NB4 (cell line): ENCODE measurements at regions not wholly inside any gene's neighbourhood (a gene's known extent, or its start where the extent isn't known, plus 50 kb on each side); places are given as distances from the start of the nearest gene placed in this dataset.

Experiments used
- DNase-seq: peaks from one replicate; pipeline ENCODE4 v3.0.0; 2010; ENCODE audit warnings: low read depth
- H3K4me3 ChIP-seq: one replicate; pipeline ENCODE4 v1.5.1; 2011; ENCODE audit warnings: mild to moderate bottlenecking, low read depth, low read length, moderate library complexity
- CTCF ChIP-seq: IDR thresholded peaks from one replicate; pipeline ENCODE4 v1.5.1; 2012; ENCODE audit warnings: low read depth, low read length
- MAX ChIP-seq: IDR thresholded peaks from 2 replicates; pipeline ENCODE4 v1.6.1; 2011; ENCODE audit warnings: low read depth, low read length
- MYC ChIP-seq: IDR thresholded peaks from 2 replicates; pipeline ENCODE4 v1.6.1; 2011; ENCODE audit warnings: low read depth, low read length
- POLR2A ChIP-seq: IDR thresholded peaks from 2 replicates; pipeline ENCODE4 v1.6.1; 2011; ENCODE audit warnings: mild to moderate bottlenecking; ENCODE audit not compliant: insufficient read length; ENCODE audit errors: extremely low read depth

- no peak overlapping the region for H3K4me3 ChIP-seq
- TF ChIP-seq CTCF (no peak), MAX (no peak), MYC (no peak), POLR2A (no peak)
- no peak for DNase-seq
Observed at GRCh38 chr19:32232449-32232848, 113.0 kb upstream of the ZNF507 start.

DNA sequence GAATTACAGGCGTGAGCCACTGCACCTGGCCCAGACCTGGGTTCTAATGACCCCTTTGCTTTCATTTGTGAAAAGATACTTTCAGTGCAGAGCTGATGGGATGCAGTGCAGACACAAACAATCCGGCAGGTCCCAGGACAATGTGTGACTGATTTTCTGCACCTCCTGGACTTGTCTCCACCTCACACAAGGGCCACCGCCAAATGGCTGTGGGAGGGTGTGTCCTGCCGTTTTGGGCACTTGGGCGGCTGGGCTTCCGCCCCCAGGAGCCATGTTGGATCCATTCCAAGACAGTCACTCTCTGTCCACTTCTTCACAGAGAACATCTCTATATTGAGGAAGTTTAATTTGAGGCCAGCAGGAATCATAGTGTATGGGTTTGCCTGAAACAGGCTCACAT, 112.3 kb upstream of the ZNF507 start:
- no peak for DNase-seq
- TF ChIP-seq MAX (no peak), MYC (no peak), POLR2A (no peak), CTCF (no peak)
- H3K4me3 ChIP-seq, result no peak overlapping the region

DNA sequence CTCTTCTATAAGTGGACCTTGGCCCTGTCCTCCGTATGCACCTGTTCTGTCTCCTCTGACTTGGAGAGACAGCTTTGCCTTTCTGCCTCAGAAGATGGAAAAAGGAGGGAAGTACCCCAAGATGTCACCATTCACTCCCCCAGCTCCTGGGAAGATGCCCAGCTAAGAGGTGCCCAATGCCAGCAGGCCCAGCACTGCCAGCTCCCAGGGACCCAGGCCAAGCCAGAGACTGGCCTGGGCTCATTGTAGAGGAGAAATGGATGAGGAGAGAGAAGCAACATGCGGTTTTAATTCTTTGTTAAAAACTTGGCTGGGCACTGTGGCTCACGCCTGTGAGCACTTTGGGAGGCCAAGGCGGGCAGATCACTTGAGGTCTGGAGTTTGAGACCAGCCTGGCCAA, 111.5 kb upstream of the ZNF507 start:
- no peak for DNase-seq
- no peak for TF ChIP-seq POLR2A
- TF ChIP-seq CTCF, result no peak
- TF ChIP-seq MYC, result no peak
- TF ChIP-seq MAX, result no peak
- H3K4me3 ChIP-seq, result no peak overlapping the region

DNA sequence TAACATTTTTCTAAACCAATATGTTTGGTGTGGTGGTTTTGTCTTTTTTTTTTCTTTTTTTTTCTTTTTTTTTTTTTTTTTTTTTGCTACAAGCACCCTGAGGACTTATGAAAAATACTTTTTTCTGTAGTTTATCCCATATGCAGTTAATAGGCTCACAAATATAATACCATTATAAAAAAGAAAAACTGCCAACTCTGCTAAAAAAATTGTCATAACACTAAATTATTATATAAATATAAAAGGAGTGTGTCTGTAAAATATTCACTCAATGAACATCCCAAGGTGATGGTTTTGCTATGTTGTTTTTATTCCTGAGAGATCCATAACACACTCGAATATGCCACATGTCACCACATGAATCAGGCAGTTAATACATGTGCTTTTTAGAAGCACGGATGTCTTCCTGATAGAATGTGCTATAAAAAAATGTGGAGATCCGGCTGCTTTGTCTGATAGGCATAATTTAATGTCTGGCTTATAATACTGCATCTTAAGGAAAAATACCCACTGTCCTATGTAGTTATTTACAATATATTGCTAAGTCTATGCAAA, 110.7 kb upstream of the ZNF507 start:
- H3K4me3 ChIP-seq, result no peak overlapping the region
- no peak for DNase-seq
- TF ChIP-seq CTCF (no peak), MAX (no peak), POLR2A (no peak), MYC (no peak)

DNA sequence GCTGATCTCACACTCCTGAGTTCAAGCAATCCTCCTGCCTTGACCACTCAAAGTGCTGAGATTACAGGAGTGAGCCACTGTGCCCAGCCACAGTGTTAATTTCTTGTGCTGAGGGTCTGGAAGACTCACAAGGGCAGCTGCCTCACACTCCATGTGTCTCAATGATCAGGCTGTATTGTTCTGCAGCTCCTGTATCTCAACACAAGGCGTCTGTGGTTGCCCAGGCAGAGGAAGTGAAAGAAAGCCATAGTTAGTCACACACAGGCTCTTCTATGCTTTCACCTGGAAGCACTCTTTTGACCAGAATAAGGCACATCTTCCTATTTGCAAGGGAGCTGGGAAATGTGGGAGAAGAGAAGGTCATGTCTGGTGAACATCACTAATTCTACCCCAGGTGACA, 107.3 kb upstream of the ZNF507 start:
- no peak for TF ChIP-seq POLR2A
- TF ChIP-seq MAX, result no peak
- no peak for TF ChIP-seq CTCF
- TF ChIP-seq MYC, result no peak
- peak; percentile 11 for DNase-seq
- H3K4me3 ChIP-seq, result no peak overlapping the region

- DNase-seq, result no peak
Observed at GRCh38 chr19:32240316-32240715, 105.1 kb upstream of the ZNF507 start.

More at GRCh38 chr19:32240316-32240715, 105.1 kb upstream of the ZNF507 start:
- H3K4me3 ChIP-seq, result no peak overlapping the region
- TF ChIP-seq MYC, result no peak
- TF ChIP-seq MAX, result no peak
- no peak for TF ChIP-seq POLR2A
- TF ChIP-seq CTCF, result no peak
